Astrocyte of the hippocampus (primary cell): ENCODE measurements at regions not wholly inside any gene's neighbourhood (a gene's known extent, or its start where the extent isn't known, plus 50 kb on each side); places are given as distances from the start of the nearest gene placed in this dataset.
"Not testable (repeated sequence)": the region's sequence is repeated elsewhere in the genome, so short reads cannot be mapped to it uniquely, and the experiment has no call there.

Experiments
- DNase-seq: peaks from one replicate; pipeline ENCODE4 v3.0.0; 2011; ENCODE audit warnings: low read depth, low spot score

- DNase-seq: not testable (repeated sequence)
Measured at GRCh38 chr2:114018464-114018863, 128.6 kb downstream of the ACTR3 start.

GRCh38 chr2:114020668-114021067, 130.8 kb downstream of the ACTR3 start:
- DNase-seq: no peak

- DNase-seq: peak; percentile 49
Measured at GRCh38 chr2:114022360-114023085, 132.6 kb downstream of the ACTR3 start.

- no peak for DNase-seq
Measured at GRCh38 chr2:114024326-114024725, 134.4 kb downstream of the ACTR3 start.

GRCh38 chr2:114025030-114025429, 135.1 kb downstream of the ACTR3 start:
- DNase-seq: no peak

GRCh38 chr2:114027437-114027836, 137.5 kb downstream of the ACTR3 start:
- DNase-seq: no peak

- no peak for DNase-seq
Measured at GRCh38 chr2:114031605-114032505, 142.0 kb downstream of the ACTR3 start.

- DNase-seq: no peak
Measured at GRCh38 chr2:114032705-114033104, 142.8 kb downstream of the ACTR3 start.

- peak; percentile 5 for DNase-seq
Measured at GRCh38 chr2:114034742-114035141, 144.9 kb downstream of the ACTR3 start.

- no peak for DNase-seq
Measured at GRCh38 chr2:114038710-114039109, 148.8 kb downstream of the ACTR3 start.

- DNase-seq: no peak
Measured at GRCh38 chr2:114039677-114040076, 149.8 kb downstream of the ACTR3 start.

GRCh38 chr2:114040826-114041225, 150.9 kb downstream of the ACTR3 start:
- no peak for DNase-seq

GRCh38 chr2:114044985-114045384, 155.1 kb downstream of the ACTR3 start:
- no peak for DNase-seq

- DNase-seq: no peak
Measured at GRCh38 chr2:114046373-114046772, 156.5 kb downstream of the ACTR3 start.

GRCh38 chr2:114046866-114047435, 157.1 kb downstream of the ACTR3 start:
- DNase-seq: no peak

- no peak for DNase-seq
Measured at GRCh38 chr2:114049280-114049679, 159.4 kb downstream of the ACTR3 start.

GRCh38 chr2:114049826-114050225, 159.9 kb downstream of the ACTR3 start:
- DNase-seq: no peak

GRCh38 chr2:114056294-114057143, 166.6 kb downstream of the ACTR3 start:
- DNase-seq: no peak

GRCh38 chr2:114057638-114058037, 167.7 kb downstream of the ACTR3 start:
- DNase-seq: no peak

GRCh38 chr2:114061566-114062098, 171.7 kb downstream of the ACTR3 start:
- no peak for DNase-seq

- no peak for DNase-seq
Measured at GRCh38 chr2:114063346-114063745, 173.5 kb downstream of the ACTR3 start.
